Stimulated activated CD8-positive, alpha-beta memory T cell treated with anti-CD3 and anti-CD28 coated beads, Interleukin-15, amount 100 ng/mL, for 48 hours (primary cell): ENCODE measurements at regions not wholly inside any gene's neighbourhood (a gene's known extent, or its start where the extent isn't known, plus 50 kb on each side); places are given as distances from the start of the nearest gene placed in this dataset.

Source experiments
- DNase-seq, 2 donors: peaks; one replicate each; pipeline ENCODE4 v3.0.0-alpha.2; 2020; ENCODE audit warnings: low read depth in 2 of 2

GRCh38 chr10:8874268-8874667 lies 819.8 kb downstream of the GATA3 start:
- no peak for DNase-seq

GRCh38 chr10:8874972-8875371 lies 820.5 kb downstream of the GATA3 start:
- DNase-seq, result no peak

GRCh38 chr10:8876171-8876570 lies 821.7 kb downstream of the GATA3 start:
- no peak for DNase-seq

DNA sequence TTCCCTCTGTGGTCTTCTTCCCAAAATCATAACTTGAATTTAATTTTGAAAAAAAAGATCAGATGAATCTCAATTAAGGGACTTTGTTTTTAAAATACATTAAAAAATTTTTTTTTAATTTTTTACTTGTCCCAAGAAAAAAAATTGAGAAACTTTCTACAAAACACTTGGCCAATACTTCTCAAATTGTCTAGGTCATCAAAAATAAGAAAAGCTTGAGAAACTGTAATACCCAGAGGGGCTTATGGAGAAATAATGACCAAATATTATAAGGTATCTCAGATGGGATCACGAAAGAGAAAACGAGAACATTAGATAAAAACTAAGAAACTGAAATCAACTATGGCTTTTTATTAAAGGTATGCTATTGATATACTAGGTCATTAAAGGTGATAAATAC lies 835.0 kb downstream of the GATA3 start:
- no peak for DNase-seq

DNA sequence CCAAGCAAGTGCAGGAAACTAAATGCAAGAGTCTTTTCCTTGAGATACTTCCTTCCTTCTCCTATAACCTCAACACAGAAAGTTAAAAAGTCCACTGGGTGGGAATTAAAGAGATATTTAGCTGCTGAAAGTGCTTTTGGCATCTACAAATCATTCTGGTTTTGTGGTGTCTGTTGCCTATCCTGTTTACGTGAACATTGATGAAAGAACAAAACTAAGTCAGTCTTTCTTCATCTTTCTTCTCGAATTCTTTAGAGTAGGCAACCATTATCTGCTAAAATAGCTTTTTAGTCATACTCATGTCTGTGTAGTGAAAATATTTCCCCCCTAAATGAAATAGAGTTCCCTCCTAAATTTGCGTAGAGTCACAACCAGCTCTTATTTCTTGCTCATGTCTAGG lies 838.6 kb downstream of the GATA3 start:
- DNase-seq, result no peak

DNA sequence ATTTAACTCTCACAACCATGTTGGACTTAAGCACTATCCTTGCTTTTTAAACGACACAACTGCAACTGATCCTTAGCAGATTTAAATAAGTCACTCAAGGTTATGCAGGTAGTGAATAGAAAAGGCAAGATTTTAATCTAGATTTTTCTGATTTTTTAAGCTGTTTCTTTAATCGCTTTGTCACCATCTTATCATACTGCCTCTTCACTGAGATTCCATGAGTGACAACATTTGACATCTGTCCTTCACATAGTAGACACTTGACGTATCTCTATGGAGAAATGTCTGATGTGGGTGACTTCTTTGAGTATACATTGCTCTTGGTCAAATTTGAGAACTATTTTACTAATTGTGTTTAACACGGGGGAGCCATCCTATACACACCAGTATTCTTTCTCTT lies 839.7 kb downstream of the GATA3 start:
- no peak for DNase-seq

GRCh38 chr10:8897769-8898168 lies 843.3 kb downstream of the GATA3 start:
- DNase-seq, result no peak

GRCh38 chr10:8898745-8899330 lies 844.4 kb downstream of the GATA3 start:
- DNase-seq, result no peak

DNA sequence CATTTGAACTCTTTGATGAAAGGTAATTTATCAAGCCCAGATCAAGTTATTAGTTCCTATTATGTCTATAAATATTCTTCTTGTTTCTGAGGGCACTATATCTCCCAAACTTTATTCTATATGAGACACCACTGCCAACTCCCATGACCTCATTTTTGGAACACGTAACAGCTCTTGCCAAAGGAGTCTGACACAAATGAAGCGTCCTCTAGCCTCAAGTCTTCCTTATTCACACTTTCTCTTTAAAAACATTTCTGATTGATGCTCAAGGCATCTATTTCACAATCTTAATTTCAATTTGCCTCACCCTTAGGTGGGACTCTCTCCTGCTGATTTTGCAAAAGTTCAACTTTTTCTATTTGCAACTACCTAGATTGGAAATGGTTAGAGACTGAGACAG lies 848.4 kb downstream of the GATA3 start:
- DNase-seq, result no peak

GRCh38 chr10:8908013-8908412 lies 853.5 kb downstream of the GATA3 start:
- no peak for DNase-seq

DNA sequence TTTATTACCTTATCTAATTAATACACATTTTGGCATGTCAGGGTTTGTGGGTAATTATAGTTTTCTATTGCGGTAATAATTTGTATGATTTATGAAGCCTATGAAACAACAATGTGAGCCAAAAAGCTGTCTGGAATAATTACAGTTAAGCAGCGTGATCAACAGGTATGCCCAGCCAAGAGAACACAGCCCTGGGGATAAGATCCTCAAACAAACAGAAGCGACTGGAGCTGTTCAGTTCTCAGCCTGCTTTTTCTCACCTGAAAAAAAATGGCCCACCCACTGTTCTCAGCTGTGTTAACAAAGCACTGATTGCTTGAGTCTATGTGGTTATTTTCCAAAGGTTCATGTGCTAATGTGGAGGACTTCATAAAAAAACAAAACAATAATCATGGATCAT lies 855.8 kb downstream of the GATA3 start:
- DNase-seq, result no peak

DNA sequence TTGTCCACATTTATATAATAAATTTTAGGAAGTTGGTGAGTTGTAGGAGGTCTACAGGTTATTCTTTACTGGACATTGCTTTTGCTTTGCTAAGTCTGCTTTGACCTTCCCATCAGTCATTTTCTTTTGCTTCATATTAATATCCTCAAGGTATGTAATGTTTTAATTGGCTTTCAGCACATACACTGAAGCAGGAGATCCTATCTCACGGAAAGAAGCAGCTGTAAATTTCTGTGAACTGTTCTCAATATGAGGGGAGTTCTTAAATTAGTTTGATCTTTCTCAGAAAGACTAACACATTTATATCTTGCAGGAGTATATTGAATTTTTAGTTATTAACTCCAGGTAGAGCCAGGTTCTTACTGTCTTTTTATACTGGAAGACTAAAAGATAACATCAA lies 856.5 kb downstream of the GATA3 start:
- DNase-seq, result no peak

- no peak for DNase-seq
Observed at GRCh38 chr10:8912108-8912507, 857.6 kb downstream of the GATA3 start.

GRCh38 chr10:8913720-8914119 lies 859.2 kb downstream of the GATA3 start:
- no peak for DNase-seq

DNA sequence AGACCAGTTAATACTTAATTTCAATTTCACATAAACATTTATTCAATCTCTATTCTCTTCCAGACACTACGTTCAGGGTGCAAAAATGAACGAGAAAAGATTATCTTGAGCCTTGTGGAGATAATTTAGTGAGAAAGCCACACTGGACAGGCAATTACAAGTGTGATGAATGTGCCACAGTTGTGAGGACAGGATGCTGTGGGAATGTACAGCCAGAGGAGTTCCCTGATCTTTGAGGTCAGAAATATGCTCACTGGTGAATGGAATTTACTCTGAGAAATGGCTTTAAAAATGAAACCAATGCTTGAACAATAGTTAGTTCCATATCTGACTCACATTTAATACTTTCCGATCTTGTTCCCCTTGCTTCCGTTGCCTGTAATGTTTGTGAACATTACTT lies 864.8 kb downstream of the GATA3 start:
- no peak for DNase-seq

DNA sequence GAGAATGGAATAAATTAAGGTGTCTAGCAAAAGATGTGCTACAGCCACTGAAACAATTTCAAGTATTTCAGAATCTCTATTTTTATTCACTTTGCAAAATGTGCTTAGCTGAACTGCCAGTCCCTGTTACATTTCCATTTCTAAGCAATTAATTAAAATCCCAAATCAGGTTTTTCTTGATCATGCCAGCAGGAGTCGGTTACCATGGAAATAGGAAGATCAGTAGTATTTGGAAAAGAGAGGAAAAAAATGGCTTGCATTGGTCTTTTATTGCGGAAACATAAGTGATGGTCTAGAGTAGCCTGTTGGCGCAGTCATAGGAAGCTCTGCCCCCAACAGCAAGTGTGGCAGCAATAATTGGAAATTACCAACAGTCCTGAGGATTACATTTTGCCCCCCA lies 867.1 kb downstream of the GATA3 start:
- no peak for DNase-seq

DNA sequence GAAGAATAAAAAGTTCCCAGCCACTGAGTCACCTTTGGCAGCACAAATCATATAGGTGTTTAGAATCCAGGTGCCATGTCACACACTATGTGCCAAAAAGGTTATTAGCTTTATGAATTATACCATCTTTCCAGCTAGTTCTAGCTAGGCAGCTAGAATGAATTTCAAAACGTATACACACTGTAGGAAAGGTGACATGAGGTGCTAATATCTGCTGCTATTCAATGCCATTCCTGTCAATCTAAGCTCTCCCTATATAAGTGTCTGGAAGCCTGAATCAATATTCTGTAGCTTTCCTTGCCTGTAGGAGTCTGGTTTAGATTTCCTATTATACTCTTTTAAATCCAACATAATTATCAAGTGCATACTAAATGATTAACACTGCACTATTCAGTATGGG lies 868.6 kb downstream of the GATA3 start:
- no peak for DNase-seq

DNA sequence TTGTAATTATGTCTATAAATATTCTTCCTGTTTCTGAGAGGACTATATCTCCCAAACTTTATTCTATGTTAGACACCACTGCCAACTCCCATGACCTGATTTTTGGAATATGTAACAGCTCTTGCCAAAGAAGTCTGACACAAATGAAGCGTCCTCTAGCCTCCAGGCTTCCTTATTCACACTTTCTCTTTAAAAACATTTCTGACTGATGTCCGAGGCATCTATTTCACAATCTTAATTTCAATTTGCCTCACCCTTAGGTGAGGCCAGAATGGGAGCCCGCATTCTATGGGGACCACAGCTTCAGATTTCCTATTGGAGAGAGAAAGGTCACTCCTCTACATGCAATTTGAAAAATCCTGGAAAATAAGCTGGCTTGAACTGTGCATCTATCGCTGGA lies 873.2 kb downstream of the GATA3 start:
- no peak for DNase-seq

DNA sequence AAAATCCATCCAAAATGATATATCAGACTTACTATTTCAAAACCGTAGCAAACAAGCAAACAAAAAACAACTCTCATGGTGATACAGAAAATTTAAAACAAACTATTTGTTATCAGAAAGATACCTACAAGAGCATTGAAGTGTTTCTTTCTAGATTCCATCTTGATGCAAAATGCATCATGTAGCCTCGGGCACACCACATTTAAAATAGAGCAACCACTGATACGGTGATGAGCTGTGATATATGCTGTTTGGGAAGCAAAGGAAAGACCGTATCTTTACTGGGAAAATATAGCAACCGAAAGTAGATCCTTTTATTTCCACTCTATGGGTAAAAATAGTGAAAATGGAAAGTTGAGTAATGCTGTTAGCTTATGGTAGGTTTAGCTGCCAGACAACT lies 892.0 kb downstream of the GATA3 start:
- DNase-seq, result no peak

- DNase-seq, result no peak
Observed at GRCh38 chr10:8950978-8951377, 896.5 kb downstream of the GATA3 start.

DNA sequence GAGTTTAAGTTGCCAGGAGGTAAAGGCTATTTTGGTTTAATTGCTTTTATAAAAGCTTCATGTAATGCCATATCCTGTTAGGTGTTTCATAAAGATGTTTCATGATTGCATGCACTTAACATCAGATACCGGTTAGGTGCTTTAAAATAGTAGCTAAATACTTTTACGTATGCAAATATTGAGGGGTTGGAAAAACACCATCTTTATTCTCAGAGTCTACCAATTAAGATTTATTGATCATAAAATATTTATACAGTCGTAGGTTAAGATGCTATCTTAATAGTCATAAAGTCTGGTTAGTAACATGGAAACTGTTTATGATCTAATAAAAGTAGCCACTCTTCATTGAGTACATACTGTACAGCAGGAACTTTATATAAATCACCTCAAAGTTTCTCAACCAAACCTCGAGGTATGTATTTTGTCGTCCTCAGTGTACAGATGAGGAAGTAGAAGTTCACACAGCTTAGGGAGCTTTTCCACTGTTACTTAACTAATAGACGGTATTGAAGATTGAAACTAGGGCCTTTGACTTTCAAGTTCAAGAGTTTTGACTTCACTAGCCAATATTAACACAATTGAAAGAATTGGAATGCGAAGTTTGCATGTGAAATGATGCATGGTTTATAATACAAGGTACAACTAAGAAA lies 897.1 kb downstream of the GATA3 start:
- DNase-seq, result no peak

GRCh38 chr10:8956400-8956799 lies 901.9 kb downstream of the GATA3 start:
- DNase-seq, result no peak

GRCh38 chr10:8962249-8962648 lies 907.8 kb downstream of the GATA3 start:
- no peak for DNase-seq

GRCh38 chr10:8967061-8967460 lies 912.6 kb downstream of the GATA3 start:
- DNase-seq, result no peak
